Hematopoietic multipotent progenitor cell treated with erythropoietin and hydrocortisone succinate and interleukin-3 and kit ligand, for 4 days (in vitro differentiated cells): ENCODE measurements at regions not wholly inside any gene's neighbourhood (a gene's known extent, or its start where the extent isn't known, plus 50 kb on each side); places are given as distances from the start of the nearest gene placed in this dataset.

Source experiments
- DNase-seq: peaks from one replicate; pipeline ENCODE4 v3.0.0-alpha.2; 2015

DNA sequence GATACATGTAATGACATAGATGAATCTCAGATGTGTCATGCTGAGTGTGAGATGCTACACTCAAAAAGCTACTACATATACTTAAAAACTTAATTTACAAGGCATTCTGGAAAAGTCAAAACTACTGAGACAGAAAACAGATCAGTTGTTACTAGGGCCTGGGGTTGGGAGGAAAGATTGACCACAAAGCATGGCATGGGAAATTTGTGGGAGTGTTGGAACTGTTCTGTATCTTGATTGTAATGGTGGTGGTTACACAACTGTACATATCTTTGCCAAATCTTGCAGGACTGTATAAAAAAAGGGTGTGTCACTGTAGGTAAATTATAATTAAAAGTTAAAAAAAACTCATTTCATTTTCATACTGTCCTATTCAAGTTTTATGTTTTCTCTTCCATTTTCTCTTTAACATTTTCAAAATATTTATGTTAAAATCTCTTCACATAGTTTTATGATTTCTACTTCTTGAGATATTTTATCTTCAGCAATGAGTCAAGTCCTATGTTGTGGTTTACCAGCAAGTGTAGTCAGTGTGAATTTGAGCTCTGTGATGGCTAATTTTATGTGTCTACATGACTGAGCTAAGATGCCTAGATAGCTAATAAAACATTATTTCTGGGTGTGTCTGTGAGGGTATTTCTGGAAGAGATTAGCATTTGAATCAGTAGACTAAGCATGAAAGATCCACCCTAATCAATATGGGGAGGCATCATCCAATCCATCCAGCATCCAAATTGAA is 58.6 kb upstream of the VRK2 start:
- peak; percentile 16 for DNase-seq

DNA sequence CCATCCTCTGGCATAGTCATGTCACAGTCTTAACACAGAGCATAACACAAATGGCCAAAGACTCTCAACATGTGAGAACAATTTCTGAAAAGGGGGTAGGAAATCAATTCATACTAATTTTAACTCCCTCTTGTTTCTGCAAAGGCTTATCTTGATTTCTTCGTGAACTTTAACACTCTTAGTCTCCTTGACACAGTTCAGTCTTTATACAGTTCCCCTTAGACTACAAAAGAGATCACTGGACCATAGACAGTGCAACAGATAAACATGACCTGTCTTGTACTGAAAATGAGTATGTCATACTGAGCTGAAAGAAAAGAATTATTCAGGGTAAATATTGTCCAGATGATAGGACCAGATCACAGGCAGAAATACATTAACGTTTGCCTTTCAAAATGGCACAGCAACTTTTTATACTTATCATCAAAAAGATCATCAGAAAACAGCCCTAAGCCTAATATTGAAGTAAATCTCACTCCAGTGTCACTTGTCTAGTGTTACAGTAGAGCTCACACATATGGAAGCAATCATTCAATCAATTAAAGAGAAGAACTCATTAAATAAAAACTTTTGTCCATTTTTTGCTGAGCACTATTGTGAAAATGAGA is 56.4 kb upstream of the VRK2 start:
- no peak for DNase-seq
